ENCODE measurements at regions not wholly inside any gene's neighbourhood (a gene's known extent, or its start where the extent isn't known, plus 50 kb on each side); places are given as distances from the start of the nearest gene placed in this dataset.

DNA sequence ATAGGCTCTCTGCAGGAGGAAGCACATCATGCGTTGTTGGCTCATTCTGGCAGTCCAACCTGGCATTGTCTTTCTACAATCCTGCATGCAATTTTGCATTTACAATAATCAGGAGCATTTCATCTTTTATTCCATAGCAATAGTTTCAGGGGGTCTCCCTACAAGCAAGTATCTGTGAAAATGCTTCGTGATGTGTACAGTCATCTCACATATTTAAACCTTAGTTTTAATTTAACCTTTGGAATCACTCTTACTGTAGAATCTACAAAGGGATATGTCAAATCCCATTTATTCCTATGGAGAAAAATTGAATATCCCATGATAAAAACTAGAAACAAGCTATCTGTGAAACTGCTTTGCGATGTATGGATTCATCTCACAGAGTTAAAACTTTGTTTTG lies 112.0 kb upstream of the WSB1 start:
- no peak for TF ChIP-seq POLR2A (IDR thresholded peaks at IDR 0.05)
- TF ChIP-seq, protein P1, sequence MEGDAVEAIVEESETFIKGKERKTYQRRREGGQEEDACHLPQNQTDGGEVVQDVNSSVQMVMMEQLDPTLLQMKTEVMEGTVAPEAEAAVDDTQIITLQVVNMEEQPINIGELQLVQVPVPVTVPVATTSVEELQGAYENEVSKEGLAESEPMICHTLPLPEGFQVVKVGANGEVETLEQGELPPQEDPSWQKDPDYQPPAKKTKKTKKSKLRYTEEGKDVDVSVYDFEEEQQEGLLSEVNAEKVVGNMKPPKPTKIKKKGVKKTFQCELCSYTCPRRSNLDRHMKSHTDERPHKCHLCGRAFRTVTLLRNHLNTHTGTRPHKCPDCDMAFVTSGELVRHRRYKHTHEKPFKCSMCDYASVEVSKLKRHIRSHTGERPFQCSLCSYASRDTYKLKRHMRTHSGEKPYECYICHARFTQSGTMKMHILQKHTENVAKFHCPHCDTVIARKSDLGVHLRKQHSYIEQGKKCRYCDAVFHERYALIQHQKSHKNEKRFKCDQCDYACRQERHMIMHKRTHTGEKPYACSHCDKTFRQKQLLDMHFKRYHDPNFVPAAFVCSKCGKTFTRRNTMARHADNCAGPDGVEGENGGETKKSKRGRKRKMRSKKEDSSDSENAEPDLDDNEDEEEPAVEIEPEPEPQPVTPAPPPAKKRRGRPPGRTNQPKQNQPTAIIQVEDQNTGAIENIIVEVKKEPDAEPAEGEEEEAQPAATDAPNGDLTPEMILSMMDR (IDR thresholded peaks at IDR 0.05): no peak
